ENCODE measurements at regions not wholly inside any gene's neighbourhood (a gene's known extent, or its start where the extent isn't known, plus 50 kb on each side); places are given as distances from the start of the nearest gene placed in this dataset.
A peak's percentile ranks its signal among the peaks of the same experiment; 100 is the strongest.

GRCh38 chr4:11623726-11624037 is 195.0 kb upstream of the HS3ST1 start:
- no peak for TF ChIP-seq POLR2AphosphoS5 (IDR thresholded peaks at IDR 0.05; ENCODE audit: low read depth, low read length)
- TF ChIP-seq POLR2A (IDR thresholded peaks at IDR 0.05; ENCODE audit: control extremely low read depth in 1 of 2, low read depth in 2 of 2, low read length in 2 of 2) = no peak
- no peak for TF ChIP-seq EGR1 (IDR thresholded peaks at IDR 0.05; ENCODE audit: borderline replicate concordance, low read depth, low read length)
- peak; percentile 14 to 71 (median 51) for TF ChIP-seq CTCF (IDR thresholded peaks at IDR 0.05; ENCODE audit: control extremely low read depth in 1 of 3, insufficient read depth in 1 of 3, low read depth in 1 of 3, low read length in 3 of 3)
